Keratinocyte (primary cell): ENCODE measurements at regions not wholly inside any gene's neighbourhood (a gene's known extent, or its start where the extent isn't known, plus 50 kb on each side); places are given as distances from the start of the nearest gene placed in this dataset.

Experiments used
- DNase-seq: peaks from one replicate; pipeline ENCODE4 v3.0.0-alpha.2; 2011; ENCODE audit warnings: low read depth, missing footprints, low spot score
- FAIRE-seq: peaks from 2 replicates; lab custom pipeline; 2011; peaks lifted over from hg19 to GRCh38; lab: Jason Lieb, UNC
- H2AFZ ChIP-seq: 2 replicates; pipeline ENCODE4 v1.6.0; 2012; ENCODE audit warnings: low read length, control low read depth, inconsistent platforms; ENCODE audit not compliant: control insufficient read depth
- H3K27ac ChIP-seq: 2 replicates; pipeline ENCODE4 v1.5.1; 2011; ENCODE audit warnings: low read length; ENCODE audit not compliant: control insufficient read depth, insufficient read depth
- H3K27me3 ChIP-seq: 3 replicates; pipeline ENCODE4 v1.6.0; 2011; ENCODE audit warnings: low read length; ENCODE audit not compliant: control insufficient read depth, insufficient read depth; ENCODE audit errors: extremely low read depth
- H3K36me3 ChIP-seq, 2 experiments: 2 replicates in 1 of 2; 3 replicates in 1 of 2; pipeline ENCODE4 v1.5.1; 2011; ENCODE audit warnings: low read length in 2 of 2, mild to moderate bottlenecking in 1 of 2; ENCODE audit not compliant: control insufficient read depth in 2 of 2, insufficient read depth in 2 of 2; ENCODE audit errors: extremely low read depth in 1 of 2
- H3K4me1 ChIP-seq: 3 replicates; pipeline ENCODE4 v1.5.1; 2011; ENCODE audit warnings: low read length; ENCODE audit not compliant: control insufficient read depth, insufficient read depth; ENCODE audit errors: extremely low read depth
- H3K4me2 ChIP-seq: 3 replicates; pipeline ENCODE4 v1.6.0; 2011; ENCODE audit warnings: low read depth, low read length; ENCODE audit not compliant: control insufficient read depth, insufficient read depth; ENCODE audit errors: extremely low read depth
- H3K4me3 ChIP-seq, 3 experiments: fragments of 200-600 bp in 1 of 3; sonication (generic) in 1 of 3; 2 replicates in 2 of 3; 3 replicates in 1 of 3; pipeline ENCODE4 v1.5.1; 2011 to 2016; ENCODE audit warnings: low read length in 3 of 3, mild to moderate bottlenecking in 3 of 3, control low read depth in 2 of 3, inconsistent platforms in 1 of 3, low read depth in 1 of 3, mixed read lengths in 1 of 3, mixed run types in 1 of 3, moderate library complexity in 1 of 3; ENCODE audit not compliant: control insufficient read depth in 2 of 3, insufficient read depth in 2 of 3; ENCODE audit errors: extremely low read depth in 1 of 3
- H3K79me2 ChIP-seq: 2 replicates; pipeline ENCODE4 v1.6.0; 2012; ENCODE audit warnings: low read length; ENCODE audit not compliant: control insufficient read depth, insufficient read depth
- H3K9ac ChIP-seq: 3 replicates; pipeline ENCODE4 v1.6.0; 2011; ENCODE audit warnings: low read length; ENCODE audit not compliant: control insufficient read depth, insufficient read depth; ENCODE audit errors: extremely low read depth
- H3K9me1 ChIP-seq: 3 replicates; pipeline ENCODE4 v1.6.0; 2011; ENCODE audit warnings: low read length; ENCODE audit not compliant: control insufficient read depth, insufficient read depth; ENCODE audit errors: extremely low read depth
- H3K9me3 ChIP-seq: 2 replicates; pipeline ENCODE4 v1.5.1; 2012; ENCODE audit warnings: low read depth, low read length; ENCODE audit not compliant: control insufficient read depth
- H4K20me1 ChIP-seq: 3 replicates; pipeline ENCODE4 v1.6.0; 2011; ENCODE audit warnings: low read length; ENCODE audit not compliant: control insufficient read depth, insufficient read depth; ENCODE audit errors: extremely low read depth
- EZH2 ChIP-seq: IDR thresholded peaks from one replicate; pipeline ENCODE4 v1.6.1; 2012; ENCODE audit warnings: inconsistent platforms, mild to moderate bottlenecking, low read length, moderate library complexity
- dilution Hi-C: fragments of 300-500 bp; cut with MboI; formaldehyde crosslinking; loops from one replicate; pipeline ENCODE4 v1.7.0; 2020; ENCODE audit warnings: low sequenced_read_pairs; ENCODE audit not compliant: extremely low pct_ligation_motif_present
- TF ChIP-seq, protein P1 (sequence below), 3 experiments: IDR thresholded peaks in 1 of 3; conservative IDR thresholded peaks in 1 of 3; optimal IDR thresholded peaks in 1 of 3; 2 replicates in 2 of 3; 3 replicates in 1 of 3; pipeline versions ENCODE3 to v1.5.1; 2011; ENCODE audit warnings: low read length in 3 of 3, mild to moderate bottlenecking in 3 of 3, moderate library complexity in 2 of 3, control low read depth in 1 of 3, inconsistent platforms in 1 of 3; ENCODE audit not compliant: insufficient read depth in 2 of 3; ENCODE audit errors: extremely low read depth in 1 of 3

DNA sequence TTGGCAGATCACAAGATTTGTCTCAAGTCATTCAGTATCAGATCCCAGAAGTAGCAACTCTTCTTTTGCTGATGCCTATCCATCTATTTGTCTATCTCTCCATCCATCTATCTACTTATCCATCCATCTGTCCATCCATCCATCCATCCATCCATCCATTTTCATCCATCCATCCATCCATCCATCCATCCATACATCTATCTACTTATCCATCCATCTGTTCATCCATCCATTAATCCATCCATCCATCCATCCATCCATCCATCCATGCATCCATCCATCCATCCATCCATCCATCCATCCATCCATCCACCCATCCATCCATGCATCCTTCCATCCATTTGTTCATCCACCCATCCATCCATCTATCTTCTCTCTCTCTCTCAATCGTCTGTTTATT is 142.7 kb downstream of the PFKFB3 start:
- TF ChIP-seq EZH2 = no peak
- TF ChIP-seq, protein P1, sequence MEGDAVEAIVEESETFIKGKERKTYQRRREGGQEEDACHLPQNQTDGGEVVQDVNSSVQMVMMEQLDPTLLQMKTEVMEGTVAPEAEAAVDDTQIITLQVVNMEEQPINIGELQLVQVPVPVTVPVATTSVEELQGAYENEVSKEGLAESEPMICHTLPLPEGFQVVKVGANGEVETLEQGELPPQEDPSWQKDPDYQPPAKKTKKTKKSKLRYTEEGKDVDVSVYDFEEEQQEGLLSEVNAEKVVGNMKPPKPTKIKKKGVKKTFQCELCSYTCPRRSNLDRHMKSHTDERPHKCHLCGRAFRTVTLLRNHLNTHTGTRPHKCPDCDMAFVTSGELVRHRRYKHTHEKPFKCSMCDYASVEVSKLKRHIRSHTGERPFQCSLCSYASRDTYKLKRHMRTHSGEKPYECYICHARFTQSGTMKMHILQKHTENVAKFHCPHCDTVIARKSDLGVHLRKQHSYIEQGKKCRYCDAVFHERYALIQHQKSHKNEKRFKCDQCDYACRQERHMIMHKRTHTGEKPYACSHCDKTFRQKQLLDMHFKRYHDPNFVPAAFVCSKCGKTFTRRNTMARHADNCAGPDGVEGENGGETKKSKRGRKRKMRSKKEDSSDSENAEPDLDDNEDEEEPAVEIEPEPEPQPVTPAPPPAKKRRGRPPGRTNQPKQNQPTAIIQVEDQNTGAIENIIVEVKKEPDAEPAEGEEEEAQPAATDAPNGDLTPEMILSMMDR (optimal IDR thresholded peaks at IDR 0.05 in 1 of 3, IDR thresholded peaks at IDR 0.05 in 1 of 3, conservative IDR thresholded peaks at IDR 0.05 in 1 of 3; ENCODE audit: extremely low read depth in 1 of 3, insufficient read depth in 2 of 3, low read length in 3 of 3) = no peak
- no peaks in the 10 kb centered on the region for H3K79me2 ChIP-seq
- H3K9me1 ChIP-seq = no peaks in the 10 kb centered on the region
- peaks cover 2% of the 10 kb centered on the region for H3K4me1 ChIP-seq
- no peaks in the 10 kb centered on the region for H3K9me3 ChIP-seq
- no peaks in the 10 kb centered on the region for H3K27me3 ChIP-seq
- FAIRE-seq (no peak), DNase-seq (no peak)
- H2AFZ ChIP-seq = no peak overlapping the region
- H3K4me2 ChIP-seq = no peak overlapping the region
- dilution Hi-C loops = no loop called here
- H3K9ac ChIP-seq = no peak overlapping the region
- H3K36me3 ChIP-seq = no peaks in the 10 kb centered on the region
- H3K27ac ChIP-seq = no peak overlapping the region
- no peak overlapping the region for H3K4me3 ChIP-seq
- no peaks in the 10 kb centered on the region for H4K20me1 ChIP-seq

DNA sequence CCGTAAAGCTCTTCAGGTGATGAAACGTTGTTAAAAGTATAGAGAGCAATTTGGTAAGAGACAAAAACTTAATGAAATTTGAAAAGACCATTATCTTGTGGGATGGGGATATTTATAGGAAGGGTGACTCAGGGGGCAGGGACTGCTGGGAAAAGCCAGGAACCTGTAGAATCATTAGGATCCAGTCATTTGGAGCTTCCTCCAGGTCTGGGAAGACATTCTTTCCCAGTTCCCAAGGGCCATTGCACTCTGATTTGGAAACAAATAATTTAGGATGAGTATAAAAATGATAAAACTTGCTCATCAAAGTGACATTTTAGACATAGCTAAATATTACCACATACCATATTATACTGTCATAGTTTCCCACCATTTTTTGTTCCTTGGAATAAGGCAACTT is 143.9 kb downstream of the PFKFB3 start:
- no peak for DNase-seq
- Histone ChIP-seq H3K9me1 (no peaks in the 10 kb centered on the region), H3K27ac (no peak overlapping the region), H3K79me2 (no peaks in the 10 kb centered on the region), H3K4me1 (peaks cover 2% of the 10 kb centered on the region), H4K20me1 (no peaks in the 10 kb centered on the region), H3K27me3 (no peaks in the 10 kb centered on the region), H2AFZ (no peak overlapping the region), H3K4me2 (no peak overlapping the region), H3K4me3 (no peak overlapping the region), H3K36me3 (no peaks in the 10 kb centered on the region), H3K9ac (no peak overlapping the region), H3K9me3 (no peaks in the 10 kb centered on the region)
- dilution Hi-C loops = no loop called here
- TF ChIP-seq, protein P1 (optimal IDR thresholded peaks at IDR 0.05 in 1 of 3, IDR thresholded peaks at IDR 0.05 in 1 of 3, conservative IDR thresholded peaks at IDR 0.05 in 1 of 3; ENCODE audit: extremely low read depth in 1 of 3, insufficient read depth in 2 of 3, low read length in 3 of 3) = no peak
- TF ChIP-seq EZH2 = no peak
- no peak for FAIRE-seq
